Epidermal melanocyte (primary cell): ENCODE measurements at regions not wholly inside any gene's neighbourhood (a gene's known extent, or its start where the extent isn't known, plus 50 kb on each side); places are given as distances from the start of the nearest gene placed in this dataset.
"Not testable (repeated sequence)": the region's sequence is repeated elsewhere in the genome, so short reads cannot be mapped to it uniquely, and the experiment has no call there.

Experiments
- DNase-seq: peaks from one replicate; pipeline ENCODE4 v3.0.0; 2011; ENCODE audit warnings: low spot score; ENCODE audit not compliant: insufficient read length

- DNase-seq, result no peak
These were observed 1025.1 kb downstream of the OTOL1 start for GRCh38 chr3:162521669-162522068.

GRCh38 chr3:162525066-162525742 is 1028.6 kb downstream of the OTOL1 start:
- peak; percentile 46 for DNase-seq

GRCh38 chr3:162525771-162526170 is 1029.2 kb downstream of the OTOL1 start:
- DNase-seq, result no peak

GRCh38 chr3:162534431-162534830 is 1037.8 kb downstream of the OTOL1 start:
- DNase-seq, result no peak

- DNase-seq, result no peak
These were observed 1041.9 kb downstream of the OTOL1 start for GRCh38 chr3:162538491-162538890.

GRCh38 chr3:162538906-162539305 is 1042.3 kb downstream of the OTOL1 start:
- DNase-seq, result no peak

- DNase-seq, result no peak
These were observed 1043.8 kb downstream of the OTOL1 start for GRCh38 chr3:162540421-162540820.

- DNase-seq, result no peak
These were observed 1045.3 kb downstream of the OTOL1 start for GRCh38 chr3:162541923-162542322.

- no peak for DNase-seq
These were observed 1047.6 kb downstream of the OTOL1 start for GRCh38 chr3:162544246-162544645.

GRCh38 chr3:162546910-162547309 is 1050.3 kb downstream of the OTOL1 start:
- no peak for DNase-seq

- DNase-seq, result no peak
These were observed 1050.7 kb downstream of the OTOL1 start for GRCh38 chr3:162547321-162547720.

- no peak for DNase-seq
These were observed 1059.2 kb downstream of the OTOL1 start for GRCh38 chr3:162555761-162556160.

- DNase-seq, result no peak
These were observed 1061.4 kb downstream of the OTOL1 start for GRCh38 chr3:162558016-162558415.

- DNase-seq, result no peak
These were observed 1072.1 kb downstream of the OTOL1 start for GRCh38 chr3:162568706-162569105.

GRCh38 chr3:162569314-162569713 is 1072.7 kb downstream of the OTOL1 start:
- no peak for DNase-seq

- DNase-seq, result no peak
These were observed 1088.4 kb downstream of the OTOL1 start for GRCh38 chr3:162584986-162585385.

GRCh38 chr3:162586591-162586990 is 1090.0 kb downstream of the OTOL1 start:
- no peak for DNase-seq

- DNase-seq, result no peak
These were observed 1100.6 kb downstream of the OTOL1 start for GRCh38 chr3:162597226-162597625.

GRCh38 chr3:162598500-162598899 is 1101.9 kb downstream of the OTOL1 start:
- DNase-seq, result not testable (repeated sequence)

GRCh38 chr3:162599742-162600141 is 1103.1 kb downstream of the OTOL1 start:
- not testable (repeated sequence) for DNase-seq

- DNase-seq, result no peak
These were observed 1104.6 kb downstream of the OTOL1 start for GRCh38 chr3:162601101-162601670.

- DNase-seq, result no peak
These were observed 1106.0 kb downstream of the OTOL1 start for GRCh38 chr3:162602619-162603018.

- DNase-seq, result no peak
These were observed 1109.1 kb downstream of the OTOL1 start for GRCh38 chr3:162605651-162606204.
